NCI-H2081 (cell line): ENCODE measurements at regions not wholly inside any gene's neighbourhood (a gene's known extent, or its start where the extent isn't known, plus 50 kb on each side); places are given as distances from the start of the nearest gene placed in this dataset.
A peak's percentile ranks its signal among the peaks of the same experiment; 100 is the strongest.

ENCODE experiments used
- DNase-seq, 2 experiments: peaks; one replicate each; lab custom pipeline; 2025; lab: John Stamatoyannopoulos, UW

- no peak for DNase-seq
Observed at GRCh38 chr5:52409835-52410234, 377.9 kb upstream of the ITGA1 start.

- DNase-seq, result no peak
Observed at GRCh38 chr5:52419357-52419756, 368.4 kb upstream of the ITGA1 start.

DNA sequence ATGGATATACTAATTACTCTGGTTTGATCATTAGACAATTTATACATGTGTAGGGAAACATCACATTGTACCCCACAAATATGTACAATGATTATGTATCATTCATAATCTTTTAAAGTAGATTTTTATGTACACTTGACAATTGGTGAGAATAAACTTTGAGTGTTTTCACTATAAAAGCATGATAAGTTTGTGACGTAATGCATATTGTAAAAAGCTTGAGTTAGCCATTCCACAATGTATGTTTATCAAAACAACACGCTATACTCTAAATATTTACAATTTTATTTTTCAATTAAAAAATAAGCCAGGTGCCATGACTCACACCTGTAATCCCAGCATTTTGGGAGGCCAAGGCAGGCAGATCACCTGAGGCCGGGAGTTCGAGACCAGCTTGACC lies 360.1 kb upstream of the ITGA1 start:
- DNase-seq, result no peak

DNA sequence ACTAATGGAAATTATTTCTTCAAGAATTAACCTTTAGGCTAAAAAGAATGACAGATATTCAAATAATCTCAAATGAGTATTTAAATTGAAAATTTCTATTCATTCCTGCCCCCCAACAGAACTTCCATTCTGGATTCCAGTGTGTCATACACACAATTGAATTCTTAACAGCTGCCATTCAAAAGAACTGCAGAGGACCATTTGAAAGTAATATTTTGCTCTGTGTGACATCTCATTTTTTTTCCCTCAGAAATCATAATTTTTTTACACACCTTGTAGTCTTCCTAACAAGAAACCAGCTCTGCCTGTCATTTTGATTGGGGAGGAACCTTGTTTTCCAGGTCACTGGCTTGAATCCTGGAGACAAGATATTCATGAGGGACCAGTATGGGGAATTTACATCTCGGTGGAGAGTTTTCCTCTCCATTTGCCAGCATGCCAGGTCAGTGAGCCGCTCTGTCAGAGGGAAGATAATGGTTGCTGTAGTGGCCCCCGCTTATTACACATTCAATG lies 358.7 kb upstream of the ITGA1 start:
- DNase-seq, result no peak

DNA sequence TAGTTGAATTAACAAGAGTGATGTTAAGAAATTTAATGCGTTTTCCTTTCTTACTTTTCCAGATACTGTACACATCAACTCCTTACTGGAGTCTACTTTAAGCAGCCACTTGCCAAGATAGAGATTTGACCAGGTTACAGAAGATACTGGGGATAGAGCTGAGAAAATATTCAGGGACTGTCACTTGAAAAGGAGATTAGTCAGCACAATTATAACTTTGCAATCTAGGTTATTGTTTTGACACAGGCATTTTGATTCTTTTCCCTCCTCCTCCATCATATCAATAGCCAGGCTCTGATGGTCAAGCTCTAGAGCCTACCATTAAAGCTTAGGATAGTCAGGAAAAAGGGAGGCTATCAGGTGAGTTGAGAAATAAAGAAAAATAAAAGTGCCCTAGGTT lies 345.9 kb upstream of the ITGA1 start:
- DNase-seq, result no peak

DNA sequence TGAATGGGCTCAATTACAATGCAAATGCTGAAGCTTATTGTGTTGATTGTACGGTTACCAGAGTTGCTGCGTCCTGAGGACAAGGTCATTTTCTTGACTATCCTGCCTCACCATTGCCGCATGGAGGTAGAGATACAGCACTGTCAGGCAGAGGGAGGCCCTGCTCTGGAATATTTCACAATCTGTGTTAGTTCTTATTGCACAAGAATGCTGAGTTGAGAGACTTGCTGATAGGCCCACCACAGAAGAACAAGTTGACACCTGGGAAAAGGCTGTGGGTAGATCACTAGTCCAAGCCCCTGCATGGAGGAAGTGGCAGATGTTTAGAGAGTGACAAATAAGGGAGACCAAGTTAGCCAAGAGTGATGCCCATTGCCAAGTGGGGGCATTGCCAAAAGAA lies 344.5 kb upstream of the ITGA1 start:
- no peak for DNase-seq

DNA sequence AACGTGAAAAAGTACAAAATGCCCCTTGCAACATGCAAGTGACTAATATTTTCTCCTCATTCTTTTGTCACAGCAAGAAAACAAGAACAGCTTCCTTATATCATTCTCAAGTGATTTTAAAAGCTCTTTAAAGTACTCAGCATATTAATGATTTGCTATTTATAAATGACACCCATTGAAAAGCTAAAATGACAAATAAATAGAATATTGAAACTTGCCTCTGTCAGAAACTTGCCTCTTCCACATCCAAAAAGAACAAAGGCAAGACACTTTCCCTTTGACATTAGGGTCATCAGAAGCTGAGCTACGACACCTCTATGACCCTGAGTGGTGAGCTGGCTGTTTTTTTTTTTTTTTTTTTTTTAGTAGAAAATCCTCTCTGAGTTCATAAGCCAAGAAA lies 339.6 kb upstream of the ITGA1 start:
- DNase-seq, result no peak

DNA sequence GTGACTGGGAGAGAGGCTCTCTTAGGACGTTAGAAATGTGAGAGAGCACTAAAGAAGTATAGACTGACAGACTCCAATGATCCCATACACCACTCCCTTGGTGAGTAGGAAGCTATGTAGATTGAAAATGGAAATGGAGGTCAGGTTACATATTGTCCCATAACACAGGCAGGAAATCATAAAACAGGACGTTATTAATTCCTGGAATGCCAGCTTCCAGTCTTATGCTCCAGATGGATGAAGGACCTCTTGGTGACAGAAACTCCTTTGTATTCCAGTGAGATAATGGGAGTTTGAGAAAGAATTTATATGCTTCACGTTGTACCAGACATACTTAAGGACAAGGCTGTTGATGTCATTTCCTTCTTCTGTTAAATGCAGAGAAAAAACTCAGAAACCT lies 338.2 kb upstream of the ITGA1 start:
- no peak for DNase-seq

- no peak for DNase-seq
Observed at GRCh38 chr5:52452098-52452497, 335.6 kb upstream of the ITGA1 start.

DNA sequence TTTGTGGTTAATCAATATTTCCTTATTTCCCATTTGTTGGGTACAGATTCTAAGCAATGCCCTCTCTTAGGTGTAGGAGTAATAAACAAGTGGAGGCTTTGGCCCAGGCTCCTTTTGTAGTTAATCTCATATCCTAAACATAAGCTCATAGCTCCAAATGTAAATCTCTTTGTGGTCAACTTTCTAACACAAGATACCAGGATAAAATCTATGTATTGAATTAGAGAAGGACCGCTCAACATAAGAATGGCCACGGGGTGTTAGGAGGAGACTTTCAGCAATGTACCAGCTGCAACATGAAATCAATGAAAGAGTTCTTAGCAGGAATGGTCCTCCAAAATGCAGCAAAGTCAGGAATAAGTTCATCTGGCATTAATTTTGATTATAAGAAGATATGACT lies 334.5 kb upstream of the ITGA1 start:
- DNase-seq, result no peak

DNA sequence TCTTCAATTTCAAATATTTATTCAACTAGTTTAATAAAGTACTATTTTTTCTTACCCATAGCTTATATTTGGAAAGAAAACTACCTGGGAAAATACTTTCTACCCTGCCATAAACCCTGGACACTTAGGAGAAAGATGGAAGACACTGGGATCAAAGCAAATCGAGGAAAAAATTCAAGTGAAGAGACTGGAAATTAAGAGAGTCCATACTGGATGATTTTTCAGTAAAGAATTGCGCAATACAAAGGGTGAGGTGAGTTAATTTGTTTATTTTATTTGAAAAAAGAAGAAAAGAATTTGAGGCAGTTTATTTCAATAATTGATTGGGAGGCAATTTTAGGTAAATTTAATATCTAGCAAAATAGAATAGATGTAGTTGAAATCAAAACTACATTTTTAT lies 331.8 kb upstream of the ITGA1 start:
- DNase-seq, result no peak

GRCh38 chr5:52457810-52458209 lies 329.9 kb upstream of the ITGA1 start:
- DNase-seq, result no peak

DNA sequence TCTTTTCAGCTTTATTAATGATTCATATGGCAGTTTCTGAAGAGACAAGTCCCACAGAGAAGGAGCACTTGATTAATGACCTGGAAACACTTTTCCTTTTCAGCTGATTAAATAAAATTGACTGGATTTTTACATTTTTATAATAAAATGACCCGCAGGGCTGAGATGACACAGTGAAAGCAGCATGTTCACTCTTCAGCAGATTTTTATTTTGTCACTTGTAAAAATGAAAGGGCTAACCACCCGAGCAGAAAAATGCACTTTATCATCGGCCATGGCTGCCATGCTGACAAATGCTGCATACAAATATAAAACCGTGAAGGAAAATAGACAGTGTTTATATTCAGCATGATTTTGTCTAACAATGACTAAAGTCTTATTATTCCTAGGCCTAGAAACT lies 321.6 kb upstream of the ITGA1 start:
- no peak for DNase-seq

DNA sequence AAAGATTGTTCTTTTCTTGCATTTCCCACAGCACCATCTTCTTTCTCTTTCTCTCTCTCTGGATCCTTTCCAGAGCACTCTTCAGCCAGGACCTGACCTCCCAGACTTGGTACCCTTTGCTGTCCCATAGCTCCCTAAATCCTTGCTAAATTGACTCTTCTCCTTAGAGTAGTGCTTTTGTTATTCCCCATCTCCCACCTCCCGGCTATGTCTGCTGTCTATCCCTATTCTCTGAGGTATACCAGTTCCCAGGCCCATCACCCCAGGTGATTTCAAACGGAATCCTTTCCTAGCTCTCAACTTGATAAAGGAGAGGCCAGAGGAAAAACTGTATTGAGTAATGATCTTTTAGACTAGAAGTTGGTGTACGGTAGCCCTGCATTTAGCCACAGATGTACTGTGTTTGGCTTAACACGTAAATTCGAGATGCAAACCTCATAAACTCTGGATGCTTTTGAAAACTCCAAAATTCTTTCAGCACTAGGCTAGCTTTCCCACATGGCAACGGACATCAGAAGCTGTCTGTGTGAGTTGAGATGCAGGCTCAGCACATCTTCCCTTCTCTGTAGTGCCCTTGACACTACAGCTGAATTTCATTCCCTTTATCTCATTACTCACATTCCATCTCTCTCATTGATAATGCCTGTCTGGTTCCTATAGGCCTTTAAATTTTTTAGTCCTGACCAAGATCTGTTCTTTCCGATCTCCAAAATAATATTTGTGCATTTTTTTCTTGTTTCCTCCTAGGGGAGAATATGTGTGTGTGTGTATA lies 320.8 kb upstream of the ITGA1 start:
- DNase-seq, result no peak

GRCh38 chr5:52468976-52469375 lies 318.7 kb upstream of the ITGA1 start:
- DNase-seq, result no peak

DNA sequence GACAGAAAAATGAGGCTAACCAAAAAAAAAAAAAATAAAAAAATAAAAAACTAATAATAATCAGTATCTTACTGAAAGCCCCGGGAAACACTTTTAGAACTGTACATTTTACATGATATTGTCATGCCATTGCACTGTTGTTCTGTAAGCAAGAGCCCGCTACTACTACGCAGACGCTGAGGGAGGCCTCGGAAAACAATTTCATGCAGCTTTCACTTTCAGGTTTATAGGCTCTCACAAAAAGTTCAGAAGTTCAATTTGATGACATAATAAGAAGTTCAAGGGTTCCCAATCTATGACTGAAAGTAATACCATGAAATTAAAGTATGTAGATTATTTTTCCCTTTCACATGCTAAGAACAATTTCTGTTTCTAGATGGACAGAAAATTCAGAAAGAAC lies 318.3 kb upstream of the ITGA1 start:
- no peak for DNase-seq

DNA sequence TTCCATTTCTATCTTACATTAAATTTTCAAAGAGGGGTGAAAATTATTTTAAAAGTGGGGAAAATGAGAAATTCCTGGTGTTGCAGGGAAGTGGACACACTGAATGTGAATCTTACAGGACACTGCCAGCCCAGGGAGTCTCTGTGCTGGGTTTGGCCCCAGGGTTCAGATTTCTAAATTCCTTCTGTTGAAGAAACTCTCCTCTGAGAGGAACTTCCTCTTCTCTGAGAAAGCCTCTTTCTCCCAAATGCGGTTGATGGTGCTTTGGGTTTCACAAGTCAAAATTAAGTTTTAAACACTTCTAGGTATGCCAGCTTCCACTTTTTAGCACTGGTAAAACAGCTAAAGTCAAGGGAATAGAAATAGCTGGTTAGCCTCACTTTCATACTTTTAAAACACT lies 317.9 kb upstream of the ITGA1 start:
- no peak for DNase-seq

DNA sequence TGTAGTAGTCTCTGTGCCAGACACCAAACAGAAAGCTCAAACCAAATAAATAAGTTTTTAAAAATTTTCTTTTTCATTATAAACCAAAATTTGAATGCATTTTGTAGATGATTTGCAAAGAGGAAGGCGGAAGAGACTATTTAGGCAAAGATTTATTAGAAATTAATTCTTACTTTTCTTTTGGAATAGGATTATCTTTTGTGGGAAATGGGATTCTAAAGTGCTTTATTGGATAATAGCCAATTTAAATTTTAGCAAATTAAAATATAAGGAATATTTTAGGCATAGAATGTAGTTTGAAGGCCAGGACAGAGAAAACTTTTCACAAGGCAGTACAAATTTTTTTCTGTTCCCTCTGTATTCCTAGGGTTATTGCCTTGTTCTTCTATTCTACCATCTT lies 311.4 kb upstream of the ITGA1 start:
- no peak for DNase-seq

DNA sequence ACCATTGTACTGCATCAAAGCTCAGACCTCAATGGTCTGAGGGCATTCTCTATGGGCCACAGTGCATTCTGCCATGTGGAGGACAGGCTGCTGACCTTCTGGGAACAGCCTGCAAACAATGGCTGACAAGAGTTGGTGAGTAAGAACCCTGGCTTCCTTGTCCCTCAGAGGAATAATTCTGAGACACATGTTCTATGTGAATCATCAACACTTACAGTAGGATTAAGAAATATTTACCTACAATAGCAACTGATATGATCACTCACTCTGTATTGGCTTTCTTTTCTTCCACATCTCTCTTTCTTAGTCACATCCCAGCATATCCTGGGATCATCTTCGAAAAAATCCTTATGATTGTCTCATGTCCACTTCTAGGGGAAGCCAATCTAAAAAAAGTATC lies 306.5 kb upstream of the ITGA1 start:
- DNase-seq, result no peak

DNA sequence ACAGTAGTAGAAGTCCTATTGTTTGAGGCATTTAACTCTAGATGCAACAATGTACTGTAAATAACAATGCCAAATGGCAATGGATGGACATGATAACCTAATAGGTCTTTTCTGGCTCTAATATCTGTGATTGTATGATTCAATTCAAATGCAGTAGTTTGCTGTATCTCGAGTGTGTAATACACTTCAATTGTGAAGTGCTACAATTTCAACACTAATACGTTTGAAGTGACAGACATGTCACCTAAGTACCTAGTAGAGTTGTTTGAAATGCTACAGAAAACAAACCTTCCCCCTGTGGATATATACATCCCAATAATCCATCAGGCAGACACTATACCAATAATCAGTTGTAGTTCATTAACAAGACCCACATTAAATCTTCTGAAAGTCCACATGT lies 305.9 kb upstream of the ITGA1 start:
- no peak for DNase-seq

- DNase-seq, result peak; percentile 86 to 96
Observed at GRCh38 chr5:52491071-52491787, 296.5 kb upstream of the ITGA1 start.

- peak; percentile 42 to 87 for DNase-seq
Observed at GRCh38 chr5:52491818-52492217, 295.9 kb upstream of the ITGA1 start.

DNA sequence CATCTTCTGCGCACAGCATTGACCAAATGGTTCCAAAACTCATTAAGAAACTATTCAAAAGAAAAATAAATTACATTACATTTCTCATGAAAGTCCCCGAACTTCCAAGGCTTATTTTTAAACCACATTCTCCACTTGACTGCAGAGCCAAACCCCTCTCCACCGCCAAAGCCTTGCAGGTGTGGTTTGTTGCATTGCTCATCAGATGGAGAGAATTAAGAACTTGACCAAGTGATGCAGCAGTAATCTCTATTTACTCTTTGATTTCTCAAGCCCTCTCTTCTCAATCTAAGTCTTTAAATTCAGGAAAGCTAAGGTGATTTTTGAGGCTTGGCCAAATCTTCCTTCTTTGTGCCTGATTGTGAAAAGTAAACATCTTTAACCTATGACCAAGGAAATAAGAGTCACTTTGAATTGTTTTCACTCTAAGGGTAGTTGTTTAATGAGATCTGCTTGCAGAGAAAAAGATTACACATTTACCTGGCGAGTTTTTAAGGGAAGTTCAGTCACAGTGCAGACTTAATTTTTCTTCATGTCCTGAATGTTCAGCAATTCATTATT lies 290.5 kb upstream of the ITGA1 start:
- DNase-seq, result no peak
